RPMI8226 (cell line): ENCODE measurements at regions not wholly inside any gene's neighbourhood (a gene's known extent, or its start where the extent isn't known, plus 50 kb on each side); places are given as distances from the start of the nearest gene placed in this dataset.
"Not testable (repeated sequence)": the region's sequence is repeated elsewhere in the genome, so short reads cannot be mapped to it uniquely, and the experiment has no call there.

ENCODE experiments used
- DNase-seq: peaks from one replicate; pipeline ENCODE4 v3.0.0-alpha.2; 2015

GRCh38 chr11:91097083-91097482 is 874.2 kb upstream of the CHORDC1 start:
- DNase-seq = no peak

GRCh38 chr11:91093141-91093540 is 870.3 kb upstream of the CHORDC1 start:
- DNase-seq = no peak

GRCh38 chr11:91091563-91091962 is 868.7 kb upstream of the CHORDC1 start:
- DNase-seq = no peak

GRCh38 chr11:91086028-91086427 is 863.2 kb upstream of the CHORDC1 start:
- no peak for DNase-seq

GRCh38 chr11:91082255-91082654 is 859.4 kb upstream of the CHORDC1 start:
- DNase-seq = no peak

- no peak for DNase-seq
Measured at GRCh38 chr11:91081440-91082043, 858.7 kb upstream of the CHORDC1 start.

- DNase-seq = no peak
Measured at GRCh38 chr11:91078221-91078620, 855.4 kb upstream of the CHORDC1 start.

- no peak for DNase-seq
Measured at GRCh38 chr11:91075032-91075695, 852.3 kb upstream of the CHORDC1 start.

- DNase-seq = no peak
Measured at GRCh38 chr11:91067666-91068065, 844.8 kb upstream of the CHORDC1 start.

- no peak for DNase-seq
Measured at GRCh38 chr11:91066456-91067047, 843.7 kb upstream of the CHORDC1 start.

GRCh38 chr11:91063399-91063798 is 840.5 kb upstream of the CHORDC1 start:
- DNase-seq = not testable (repeated sequence)

GRCh38 chr11:91047882-91048281 is 825.0 kb upstream of the CHORDC1 start:
- DNase-seq = no peak

- DNase-seq = no peak
Measured at GRCh38 chr11:91046261-91046660, 823.4 kb upstream of the CHORDC1 start.

- DNase-seq = no peak
Measured at GRCh38 chr11:91041626-91042025, 818.8 kb upstream of the CHORDC1 start.

GRCh38 chr11:91023731-91024130 is 800.9 kb upstream of the CHORDC1 start:
- no peak for DNase-seq

GRCh38 chr11:91011503-91011902 is 788.7 kb upstream of the CHORDC1 start:
- DNase-seq = no peak

GRCh38 chr11:91005458-91005857 is 782.6 kb upstream of the CHORDC1 start:
- no peak for DNase-seq

- no peak for DNase-seq
Measured at GRCh38 chr11:90997241-90997640, 774.4 kb upstream of the CHORDC1 start.

- DNase-seq = not testable (repeated sequence)
Measured at GRCh38 chr11:90972159-90972558, 749.3 kb upstream of the CHORDC1 start.

- no peak for DNase-seq
Measured at GRCh38 chr11:90947930-90948329, 725.1 kb upstream of the CHORDC1 start.

- no peak for DNase-seq
Measured at GRCh38 chr11:90930252-90930651, 707.4 kb upstream of the CHORDC1 start.

- no peak for DNase-seq
Measured at GRCh38 chr11:90919332-90919731, 696.5 kb upstream of the CHORDC1 start.

- DNase-seq = no peak
Measured at GRCh38 chr11:90916706-90917105, 693.9 kb upstream of the CHORDC1 start.

GRCh38 chr11:90913131-90913668 is 690.4 kb upstream of the CHORDC1 start:
- DNase-seq = no peak
